G401.6 (cell line): ENCODE measurements at regions not wholly inside any gene's neighbourhood (a gene's known extent, or its start where the extent isn't known, plus 50 kb on each side); places are given as distances from the start of the nearest gene placed in this dataset.

Source experiments
- FAIRE-seq: peaks from 2 replicates; lab custom pipeline; 2012; peaks lifted over from hg19 to GRCh38; lab: Jason Lieb, UNC

DNA sequence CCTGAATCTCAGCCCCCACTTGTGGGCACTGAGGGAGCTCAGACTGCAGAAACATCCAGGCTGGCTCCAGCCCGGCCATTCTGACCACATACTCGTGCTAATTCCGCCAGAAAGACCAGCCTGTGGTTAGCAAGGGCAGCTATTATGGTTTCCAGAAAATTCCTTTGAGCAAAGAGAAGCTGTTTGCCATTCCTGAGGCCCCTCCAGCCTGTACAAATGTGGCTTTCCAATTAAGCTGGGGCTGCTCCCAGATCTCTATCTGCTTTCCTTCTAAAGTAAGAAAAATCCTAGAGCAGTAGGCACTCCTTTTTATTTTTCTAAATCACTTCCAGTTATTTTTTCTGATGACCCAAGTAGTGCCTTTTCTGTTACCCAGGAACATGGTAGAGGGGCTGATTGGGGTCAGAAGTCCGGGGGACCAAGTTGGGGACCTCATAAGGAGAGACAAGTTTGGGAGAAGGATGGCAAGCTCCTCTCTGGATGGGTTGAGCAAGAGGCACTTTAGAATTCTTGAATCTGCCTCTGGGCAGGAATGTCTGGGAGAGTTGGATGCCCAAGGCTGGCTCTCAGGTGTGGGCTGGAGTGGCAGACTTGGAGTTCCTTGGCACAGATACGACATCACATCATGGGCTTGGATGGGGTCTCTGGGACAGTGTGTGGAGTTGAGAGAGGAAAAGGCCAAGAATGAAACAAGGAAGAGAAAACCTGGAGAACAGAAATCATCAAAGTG lies 83.3 kb upstream of the TNRC6C start:
- FAIRE-seq, result no peak

GRCh38 chr17:77875881-77876509 lies 82.5 kb upstream of the TNRC6C start:
- FAIRE-seq, result no peak

GRCh38 chr17:77877036-77877435 lies 81.5 kb upstream of the TNRC6C start:
- FAIRE-seq, result no peak

DNA sequence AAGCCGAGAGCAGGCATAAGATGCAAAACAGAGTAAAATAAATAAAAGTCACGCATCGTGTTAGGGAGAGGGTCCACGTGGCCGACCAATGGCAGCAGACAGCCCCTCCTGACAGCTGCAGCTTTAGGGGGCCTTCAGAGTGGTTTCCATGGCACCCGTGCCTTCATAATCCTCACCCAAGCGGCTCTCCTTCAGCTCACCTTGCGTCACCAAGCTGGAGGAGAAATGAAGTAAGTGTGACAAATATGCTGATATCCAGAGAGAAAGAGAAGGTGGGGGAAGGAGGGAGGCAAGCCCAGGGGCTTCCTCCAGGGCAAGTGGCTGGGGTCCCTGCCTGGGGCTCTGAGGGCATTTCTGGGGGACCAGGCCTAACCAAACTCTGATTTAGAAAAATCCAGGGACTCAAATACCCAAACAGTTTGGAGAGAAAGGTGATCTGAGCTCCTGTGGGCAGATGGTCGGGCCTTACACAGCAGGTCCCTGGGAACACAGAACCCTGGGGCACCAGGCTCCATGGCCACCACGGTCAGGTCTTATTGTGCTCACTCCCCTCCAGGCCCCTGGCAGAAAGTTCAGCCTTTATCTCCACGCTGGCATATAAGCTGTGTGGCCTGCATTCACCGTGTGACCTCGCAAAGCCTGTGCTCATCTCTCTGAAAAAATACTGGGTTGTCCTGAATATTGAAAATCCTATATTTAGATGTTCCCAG lies 80.7 kb upstream of the TNRC6C start:
- FAIRE-seq, result no peak

- FAIRE-seq, result no peak
These were observed 79.1 kb upstream of the TNRC6C start for GRCh38 chr17:77879226-77879895.

- FAIRE-seq, result no peak
These were observed 78.6 kb upstream of the TNRC6C start for GRCh38 chr17:77879896-77880280.

GRCh38 chr17:77880711-77881450 lies 77.6 kb upstream of the TNRC6C start:
- no peak for FAIRE-seq

DNA sequence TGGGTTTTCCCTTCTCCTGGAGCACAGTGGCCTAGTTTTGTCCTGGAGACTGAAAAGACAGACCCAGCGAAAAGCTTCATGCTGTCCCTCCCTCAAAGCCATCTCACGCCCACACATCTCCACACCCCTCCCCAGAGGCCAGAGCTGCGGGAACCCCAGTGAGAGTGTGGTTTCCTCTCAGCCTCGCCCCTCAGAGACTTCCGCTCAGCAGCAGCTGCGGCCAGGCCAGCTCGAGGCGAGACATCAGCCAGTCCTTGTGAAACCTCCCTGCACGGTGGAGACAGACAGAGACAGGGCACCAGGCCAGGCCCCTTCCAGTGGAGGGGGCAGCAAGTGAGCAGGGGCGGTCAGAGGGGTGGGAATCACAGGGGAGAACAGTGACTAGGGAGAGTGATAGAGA lies 77.0 kb upstream of the TNRC6C start:
- no peak for FAIRE-seq

DNA sequence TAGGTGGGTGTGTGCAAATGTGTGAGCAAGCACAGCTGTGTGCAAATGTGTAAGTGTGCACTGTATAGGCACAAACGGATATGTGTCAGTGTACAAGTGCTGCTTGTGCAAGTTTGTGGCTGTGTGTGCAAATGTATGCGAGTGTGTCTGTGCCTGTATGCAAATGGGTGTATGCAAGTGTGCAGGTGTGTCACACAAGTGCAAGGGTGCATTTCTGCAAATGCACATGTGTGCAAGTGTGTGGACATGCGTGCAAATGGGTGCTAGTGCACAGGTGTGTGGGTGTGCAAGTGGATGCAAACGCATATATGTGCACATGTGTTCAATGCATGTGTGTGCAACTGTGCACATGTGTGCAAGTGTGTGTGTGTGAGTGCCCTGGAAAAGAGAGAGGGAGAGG lies 76.5 kb upstream of the TNRC6C start:
- no peak for FAIRE-seq

DNA sequence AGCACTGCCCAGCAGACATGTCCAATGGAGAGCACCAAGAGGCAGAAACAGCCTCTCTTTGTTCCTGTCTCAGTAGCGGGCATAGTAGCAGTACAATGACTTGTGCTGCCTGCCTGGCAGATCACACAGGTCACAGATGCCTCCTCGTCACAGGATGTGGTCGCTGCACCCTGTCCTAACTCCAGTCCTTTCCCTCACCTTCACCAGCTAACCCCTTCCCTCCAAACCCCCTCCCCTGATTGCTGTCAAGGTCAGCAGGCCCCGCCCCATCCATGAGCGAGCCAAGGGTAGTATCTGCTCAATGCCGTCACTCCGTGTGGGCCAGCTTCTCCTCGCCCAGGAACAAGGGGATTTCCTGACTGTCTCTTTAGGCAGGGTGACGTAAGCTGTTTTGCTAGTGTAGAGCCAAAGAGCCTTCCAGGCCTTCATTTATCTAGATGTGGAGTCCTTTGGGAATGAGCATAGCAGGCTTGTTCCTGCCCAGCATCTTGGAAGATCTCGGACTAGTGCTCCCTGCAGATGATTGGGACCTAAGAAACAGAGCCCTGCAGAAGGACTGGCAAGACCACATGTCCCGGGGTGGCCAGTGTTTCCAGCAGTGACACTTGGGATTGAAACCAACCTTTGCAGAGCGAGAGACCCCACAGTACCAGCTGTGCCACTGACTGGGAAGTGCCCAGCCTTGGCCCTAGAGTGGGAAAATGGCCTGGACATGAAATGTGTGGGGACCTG lies 75.9 kb upstream of the TNRC6C start:
- no peak for FAIRE-seq

- FAIRE-seq, result no peak
These were observed 75.3 kb upstream of the TNRC6C start for GRCh38 chr17:77883213-77883650.

DNA sequence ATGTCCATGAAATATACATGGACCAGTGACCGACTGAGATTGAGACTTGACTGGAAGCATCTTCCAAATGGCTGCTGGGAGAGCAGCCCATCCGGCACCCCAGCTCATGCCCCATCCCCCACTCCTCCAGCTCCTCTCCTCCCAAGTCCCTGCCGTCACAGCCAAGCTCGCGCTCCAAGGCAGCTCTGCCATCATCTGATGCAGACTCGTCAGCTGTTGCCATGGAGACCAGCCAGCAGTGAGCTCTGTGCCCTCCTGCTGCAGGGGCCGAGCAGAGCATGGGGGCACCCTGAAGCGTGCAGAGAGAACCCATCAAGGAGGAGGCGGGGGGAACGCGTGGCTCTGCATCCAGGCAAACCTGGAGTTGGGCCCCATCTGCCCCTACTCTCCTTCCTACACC lies 74.5 kb upstream of the TNRC6C start:
- no peak for FAIRE-seq

- no peak for FAIRE-seq
These were observed 73.4 kb upstream of the TNRC6C start for GRCh38 chr17:77884967-77885641.

DNA sequence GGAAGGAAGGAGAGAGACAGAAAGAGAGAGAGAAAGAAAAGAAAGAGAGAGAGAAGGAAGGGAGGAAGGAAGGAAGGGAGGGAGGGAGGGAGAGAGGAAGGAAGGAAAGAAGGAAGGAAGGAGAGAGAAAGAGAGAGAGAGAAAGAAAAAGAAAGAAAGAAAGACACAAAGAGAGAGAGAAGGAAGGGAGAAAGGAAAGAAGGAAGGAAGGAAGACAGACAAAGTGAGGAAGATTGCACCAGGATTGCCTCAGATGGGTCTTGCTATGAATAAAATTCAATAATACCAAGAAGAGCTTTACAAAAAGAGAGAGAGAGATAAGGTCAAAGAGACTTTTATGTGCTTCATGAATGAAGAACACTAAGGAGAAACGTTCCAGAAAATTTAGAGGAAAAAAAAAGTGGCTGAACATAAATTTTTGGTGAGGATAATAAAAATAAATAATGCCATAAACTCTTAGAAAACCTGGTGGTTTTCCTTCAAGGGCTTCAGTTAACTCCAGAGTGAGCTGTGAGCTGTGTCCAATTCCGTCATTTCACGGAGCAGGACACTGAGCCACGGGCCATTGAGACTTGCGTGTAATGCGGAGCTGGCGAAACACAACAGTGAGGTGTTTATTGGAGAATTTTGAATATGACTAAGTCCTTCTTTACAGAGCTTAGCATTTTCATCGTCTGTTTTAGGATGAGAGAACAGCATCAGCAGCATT lies 72.7 kb upstream of the TNRC6C start:
- no peak for FAIRE-seq

DNA sequence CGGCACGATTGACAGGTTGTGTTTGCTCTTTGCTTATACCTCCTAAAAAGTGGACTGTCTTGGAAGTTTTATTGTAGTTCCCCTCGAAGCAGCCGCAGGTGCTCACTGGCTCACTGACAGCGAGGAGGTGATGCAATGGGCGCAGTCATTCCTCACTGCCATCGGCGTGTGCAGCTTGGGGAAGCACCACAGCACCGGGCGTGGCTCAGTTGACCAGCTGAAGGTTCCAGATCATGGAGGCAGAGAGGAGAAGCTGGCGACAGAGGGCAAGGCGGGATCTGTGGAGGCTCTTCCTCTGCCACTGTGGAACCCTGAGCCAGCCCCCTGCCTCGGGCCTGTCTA lies 72.1 kb upstream of the TNRC6C start:
- FAIRE-seq, result no peak

- no peak for FAIRE-seq
These were observed 71.4 kb upstream of the TNRC6C start for GRCh38 chr17:77887110-77887463.

- FAIRE-seq, result no peak
These were observed 70.8 kb upstream of the TNRC6C start for GRCh38 chr17:77887464-77888241.

DNA sequence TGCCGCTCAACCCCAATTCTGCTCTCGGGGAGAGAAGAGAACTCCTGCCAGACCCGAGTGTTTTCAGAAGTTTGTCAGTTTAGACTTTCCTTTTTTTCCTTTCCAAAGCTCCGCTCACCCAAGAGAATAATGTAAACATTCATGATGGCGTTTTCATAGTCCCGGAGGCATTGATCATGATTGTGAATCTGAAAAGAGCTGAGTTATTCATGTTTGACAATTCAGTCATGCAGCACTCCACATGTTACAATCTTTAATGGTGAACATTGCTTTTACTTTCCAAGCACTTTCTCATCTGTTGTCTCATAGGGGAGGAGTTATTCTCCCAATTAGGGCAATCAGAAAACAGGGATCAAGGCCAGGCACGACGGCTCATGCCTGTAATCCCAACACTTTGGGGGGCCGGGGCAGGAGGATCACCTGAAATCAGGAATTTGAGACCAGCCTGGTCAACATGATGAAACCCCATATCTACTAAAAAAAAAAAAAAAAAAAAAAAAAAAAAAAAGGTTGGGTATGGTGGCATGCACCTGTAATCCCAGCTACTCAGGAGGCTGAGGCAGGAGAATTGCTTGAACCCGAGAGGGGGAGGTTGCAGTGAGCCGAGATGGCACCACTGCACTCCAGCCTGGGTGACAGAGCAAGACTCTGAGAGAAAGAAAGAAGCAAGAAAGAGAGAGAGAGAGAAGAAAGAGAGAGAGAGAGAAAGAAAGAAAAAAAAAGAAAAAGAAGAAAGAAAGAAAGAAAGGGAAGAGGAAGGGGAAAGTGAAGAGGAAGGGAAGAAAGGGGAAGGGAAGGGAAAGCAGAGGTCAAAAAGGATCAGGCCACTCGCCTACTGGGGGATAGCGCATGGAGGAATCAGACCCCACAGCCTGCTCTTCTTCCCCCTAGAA lies 70.0 kb upstream of the TNRC6C start:
- no peak for FAIRE-seq

DNA sequence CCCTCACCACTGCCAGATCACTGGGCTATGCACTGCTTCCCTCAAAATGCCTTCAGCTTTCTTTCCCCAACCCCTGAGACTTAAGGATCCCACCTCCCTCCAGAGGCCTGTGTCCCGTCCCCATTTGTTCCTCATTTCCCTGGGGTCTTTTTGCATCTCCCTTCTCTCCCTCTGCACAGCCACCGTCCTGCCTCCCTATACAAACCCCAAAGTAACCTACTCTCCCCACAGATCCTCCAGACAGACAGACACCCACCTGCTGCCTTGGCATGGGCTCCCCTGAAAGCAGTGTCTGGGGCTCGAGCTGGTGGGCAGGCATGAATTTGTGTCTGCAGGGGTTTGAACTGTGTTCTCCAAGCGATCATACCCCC lies 69.4 kb upstream of the TNRC6C start:
- no peak for FAIRE-seq
